GM23338 (cell line): ENCODE measurements at regions not wholly inside any gene's neighbourhood (a gene's known extent, or its start where the extent isn't known, plus 50 kb on each side); places are given as distances from the start of the nearest gene placed in this dataset.

Experiments used
- ATAC-seq: fragments of 200-7000 bp; cut with Tn5 transposase; 3 replicates; pipeline ENCODE4 v1.9.1; 2020
- DNase-seq: peaks from one replicate; pipeline ENCODE4 v3.0.0-alpha.2; 2015; ENCODE audit warnings: low spot score
- H2AFZ ChIP-seq: fragments of 200-600 bp; sonication (generic); 2 replicates; pipeline ENCODE4 v1.8.0; 2016; ENCODE audit warnings: antibody characterized with exemption, mild to moderate bottlenecking, moderate library complexity
- H3F3A ChIP-seq: fragments of 200-600 bp; sonication (generic); replicated peaks from 2 replicates; pipeline ENCODE4 v1.8.0; 2017; ENCODE audit warnings: antibody characterized with exemption, mixed run types, low read depth
- H3K27ac ChIP-seq: fragments of 200-600 bp; sonication (generic); 2 replicates; pipeline ENCODE4 v1.6.1; 2016; ENCODE audit warnings: low read depth
- H3K27me3 ChIP-seq: fragments of 200-600 bp; sonication (generic); 2 replicates; pipeline ENCODE4 v1.8.0; 2016; ENCODE audit warnings: mild to moderate bottlenecking, mixed run types, moderate library complexity; ENCODE audit not compliant: insufficient read depth
- H3K36me3 ChIP-seq: fragments of 200-600 bp; sonication (generic); 2 replicates; pipeline ENCODE4 v1.8.0; 2016; ENCODE audit warnings: mild to moderate bottlenecking; ENCODE audit not compliant: insufficient read depth
- H3K4me1 ChIP-seq: fragments of 200-600 bp; sonication (generic); 2 replicates; pipeline ENCODE4 v1.8.0; 2016; ENCODE audit warnings: mild to moderate bottlenecking, moderate library complexity; ENCODE audit not compliant: insufficient read depth
- H3K4me2 ChIP-seq: fragments of 200-600 bp; sonication (generic); 2 replicates; pipeline ENCODE4 v1.7.1; 2017; ENCODE audit warnings: mixed run types
- H3K4me3 ChIP-seq: fragments of 200-600 bp; sonication (generic); 2 replicates; pipeline ENCODE4 v1.6.1; 2016; ENCODE audit warnings: mixed run types
- H3K79me2 ChIP-seq: fragments of 200-600 bp; sonication (generic); replicated peaks from 2 replicates; pipeline ENCODE4 v1.8.0; 2017; ENCODE audit warnings: mild to moderate bottlenecking; ENCODE audit not compliant: insufficient read depth
- H3K9me2 ChIP-seq: fragments of 200-600 bp; sonication (generic); 2 replicates; pipeline ENCODE4 v1.8.0; 2017; ENCODE audit not compliant: insufficient read depth
- H4K20me1 ChIP-seq: fragments of 200-600 bp; sonication (generic); replicated peaks from 2 replicates; pipeline ENCODE4 v1.8.0; 2017; ENCODE audit warnings: mild to moderate bottlenecking; ENCODE audit not compliant: insufficient read depth
- H3K27ac Mint-ChIP-seq: 2 replicates; pipeline ENCODE4 v1.8.0; 2020; ENCODE audit warnings: inconsistent platforms, mild to moderate bottlenecking, moderate library complexity, mixed read lengths
- H3K27me3 Mint-ChIP-seq: 3 replicates; pipeline ENCODE4 v1.8.0; 2022; ENCODE audit warnings: low read depth, mild to moderate bottlenecking, moderate library complexity, mixed read lengths, inconsistent platforms; ENCODE audit not compliant: insufficient read depth, poor library complexity
- H3K36me3 Mint-ChIP-seq: 3 replicates; pipeline ENCODE4 v1.8.0; 2021; ENCODE audit warnings: low read depth, mild to moderate bottlenecking, inconsistent platforms, moderate library complexity, mixed read lengths
- H3K4me1 Mint-ChIP-seq: 3 replicates; pipeline ENCODE4 v1.8.0; 2020; ENCODE audit warnings: mild to moderate bottlenecking, inconsistent platforms, mixed read lengths
- H3K4me3 Mint-ChIP-seq: 3 replicates; pipeline ENCODE4 v1.8.0; 2021; ENCODE audit warnings: moderate library complexity, mild to moderate bottlenecking, inconsistent platforms, mixed read lengths
- H3K9me3 Mint-ChIP-seq: 3 replicates; pipeline ENCODE4 v1.8.0; 2020; ENCODE audit warnings: moderate library complexity, mild to moderate bottlenecking, inconsistent platforms, mixed read lengths
- CREB1 ChIP-seq: fragments of 250-450 bp; sonication (Bioruptor Pico); IDR thresholded peaks from 2 replicates; pipeline ENCODE4 v1.5.0; 2020; ENCODE audit warnings: low read depth, mild to moderate bottlenecking, moderate library complexity
- JUNB ChIP-seq: IDR thresholded peaks from one replicate; pipeline ENCODE4 v1.6.1; 2016; ENCODE audit warnings: antibody characterized with exemption; ENCODE audit not compliant: unreplicated experiment
- NANOG ChIP-seq: IDR thresholded peaks from 2 replicates; pipeline ENCODE4 v1.6.1; 2016; ENCODE audit warnings: antibody characterized with exemption, borderline replicate concordance
- STAT1 ChIP-seq: IDR thresholded peaks from one replicate; pipeline ENCODE4 v1.6.1; 2016; ENCODE audit warnings: antibody characterized with exemption; ENCODE audit not compliant: unreplicated experiment
- ZNF114 ChIP-seq: fragments of 250-450 bp; sonication (Bioruptor Pico); IDR thresholded peaks from 2 replicates; pipeline ENCODE4 v1.5.0; 2020; ENCODE audit warnings: mild to moderate bottlenecking, moderate library complexity
- TF ChIP-seq, protein P1 (sequence below): IDR thresholded peaks from 2 replicates; pipeline ENCODE4 v1.6.1; 2016; ENCODE audit warnings: antibody characterized with exemption

DNA sequence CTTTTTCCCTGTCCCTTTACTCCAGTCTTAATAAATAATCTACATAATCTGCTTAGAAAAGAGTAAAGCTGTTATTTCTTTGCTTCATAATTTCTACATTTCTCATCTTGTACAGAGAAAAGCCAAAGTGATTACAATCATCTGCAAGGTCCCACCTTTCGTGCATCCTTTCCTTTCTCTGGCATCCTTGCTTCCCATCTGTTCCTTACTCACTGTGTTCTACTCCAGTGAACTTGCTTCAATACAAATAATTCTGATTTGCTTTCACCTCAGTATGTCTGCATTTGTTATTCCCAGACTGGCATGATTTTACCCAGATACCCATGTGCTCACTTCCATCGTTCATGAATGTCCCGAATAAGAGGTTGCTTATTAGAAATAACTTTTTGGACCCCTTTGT is 99.4 kb upstream of the DSEL start:
- ATAC-seq: no peak
- TF ChIP-seq STAT1 (no peak), NANOG (no peak)
- TF ChIP-seq, protein P1, sequence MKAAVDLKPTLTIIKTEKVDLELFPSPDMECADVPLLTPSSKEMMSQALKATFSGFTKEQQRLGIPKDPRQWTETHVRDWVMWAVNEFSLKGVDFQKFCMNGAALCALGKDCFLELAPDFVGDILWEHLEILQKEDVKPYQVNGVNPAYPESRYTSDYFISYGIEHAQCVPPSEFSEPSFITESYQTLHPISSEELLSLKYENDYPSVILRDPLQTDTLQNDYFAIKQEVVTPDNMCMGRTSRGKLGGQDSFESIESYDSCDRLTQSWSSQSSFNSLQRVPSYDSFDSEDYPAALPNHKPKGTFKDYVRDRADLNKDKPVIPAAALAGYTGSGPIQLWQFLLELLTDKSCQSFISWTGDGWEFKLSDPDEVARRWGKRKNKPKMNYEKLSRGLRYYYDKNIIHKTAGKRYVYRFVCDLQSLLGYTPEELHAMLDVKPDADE: no peak
- no peaks in the 10 kb centered on the region for H3K9me3 Mint-ChIP-seq
- H3K27ac ChIP-seq: no peak overlapping the region
- H4K20me1 ChIP-seq: no peaks in the 10 kb centered on the region
- no peaks in the 10 kb centered on the region for H3K9me2 ChIP-seq
- H3K4me3 Mint-ChIP-seq: no peak overlapping the region
- H3K4me3 ChIP-seq: no peak overlapping the region
- H3K36me3 ChIP-seq: no peaks in the 10 kb centered on the region
- H3K4me1 Mint-ChIP-seq: no peaks in the 10 kb centered on the region; the same call in 2 of the 3 replicates
- H3K79me2 ChIP-seq: no peaks in the 10 kb centered on the region
- no peak overlapping the region for H3K27ac Mint-ChIP-seq
- no peak overlapping the region for H2AFZ ChIP-seq
- peaks cover 2% of the 10 kb centered on the region for H3K27me3 Mint-ChIP-seq
- H3F3A ChIP-seq: no peaks in the 10 kb centered on the region
- H3K4me2 ChIP-seq: no peak overlapping the region
- H3K4me1 ChIP-seq: no peaks in the 10 kb centered on the region
- DNase-seq: no peak
- 0 out of 3 replicates have a peak, but pooled peaks cover 2% of the 10 kb centered on the region for H3K36me3 Mint-ChIP-seq
- H3K27me3 ChIP-seq: no peaks in the 10 kb centered on the region

DNA sequence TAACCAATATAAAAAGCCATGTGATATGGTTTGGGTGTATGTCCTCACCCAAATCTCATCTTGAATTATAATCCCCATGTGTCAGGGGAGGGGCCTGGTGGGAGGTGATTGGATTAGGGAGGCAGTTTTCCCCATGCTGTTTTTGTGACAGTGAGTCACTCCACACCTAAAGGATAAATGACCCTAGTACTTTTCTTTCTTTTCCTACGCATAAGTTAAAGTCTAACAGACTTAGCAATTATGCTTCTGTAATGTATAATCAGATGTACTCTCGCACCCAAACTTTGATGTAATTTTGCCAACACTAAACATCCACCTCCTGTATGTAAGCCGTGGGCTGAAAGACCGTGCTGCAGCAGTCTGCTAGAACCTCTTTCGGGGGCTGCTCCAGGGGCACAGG is 97.2 kb upstream of the DSEL start:
- H2AFZ ChIP-seq: no peak overlapping the region
- TF ChIP-seq NANOG: no peak
- no peak for TF ChIP-seq JUNB
- H3K36me3 ChIP-seq: no peaks in the 10 kb centered on the region
- no peaks in the 10 kb centered on the region for H3K27me3 ChIP-seq
- H3K79me2 ChIP-seq: no peaks in the 10 kb centered on the region
- Mint-ChIP-seq H3K36me3 (0 out of 3 replicates have a peak, but pooled peaks cover 2% of the 10 kb centered on the region), H3K9me3 (no peaks in the 10 kb centered on the region), H3K4me1 (peaks cover 11% of the 10 kb centered on the region), H3K4me3 (no peak overlapping the region), H3K27me3 (peaks cover 2% of the 10 kb centered on the region), H3K27ac (no peak overlapping the region; the same call in 1 of the 2 replicates)
- DNase-seq (no peak), ATAC-seq (no peak)
- no peaks in the 10 kb centered on the region for H4K20me1 ChIP-seq
- no peak overlapping the region for H3K4me3 ChIP-seq
- H3K27ac ChIP-seq: no peak overlapping the region
- H3K4me2 ChIP-seq: no peak overlapping the region
- no peaks in the 10 kb centered on the region for H3K9me2 ChIP-seq
- no peaks in the 10 kb centered on the region for H3F3A ChIP-seq
- peaks cover 15% of the 10 kb centered on the region; the same call in 1 of the 2 replicates for H3K4me1 ChIP-seq

DNA sequence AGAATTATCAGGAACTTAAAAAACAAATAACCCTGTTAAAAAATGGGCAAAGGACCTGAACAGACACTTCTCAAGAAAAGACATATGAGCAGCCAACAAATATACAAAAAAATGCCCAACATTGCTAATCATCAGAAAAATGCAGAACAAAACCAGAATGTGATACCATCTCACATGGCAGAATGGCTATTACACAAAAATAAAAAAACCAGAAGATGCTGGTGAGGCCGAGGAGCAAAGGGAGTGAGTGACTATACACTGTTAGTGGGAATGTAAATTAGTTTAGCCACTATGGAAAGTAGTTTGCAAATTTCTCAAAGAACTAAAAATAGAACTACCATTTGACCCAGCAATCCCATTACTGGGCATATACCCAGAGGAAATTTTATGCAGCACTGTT is 95.8 kb upstream of the DSEL start:
- 0 out of 3 replicates have a peak, but pooled peaks cover 2% of the 10 kb centered on the region for H3K36me3 Mint-ChIP-seq
- H4K20me1 ChIP-seq: no peaks in the 10 kb centered on the region
- H3K4me1 Mint-ChIP-seq: peaks cover 11% of the 10 kb centered on the region
- no peak overlapping the region for H3K27ac ChIP-seq
- H3K79me2 ChIP-seq: no peaks in the 10 kb centered on the region
- H3K9me2 ChIP-seq: peaks cover 2% of the 10 kb centered on the region; the same call in 1 of the 2 replicates
- no peaks in the 10 kb centered on the region for H3K9me3 Mint-ChIP-seq
- no peak overlapping the region for H2AFZ ChIP-seq
- H3K27me3 Mint-ChIP-seq: peaks cover 2% of the 10 kb centered on the region
- TF ChIP-seq ZNF114 (CRISPR knock-in tag) (no peak), NANOG (no peak), CREB1 (CRISPR knock-in tag) (no peak)
- no peak overlapping the region for H3K4me3 Mint-ChIP-seq
- H3K27ac Mint-ChIP-seq: no peak overlapping the region
- DNase-seq: no peak
- H3K4me1 ChIP-seq: peaks cover 15% of the 10 kb centered on the region; the same call in 1 of the 2 replicates
- no peak overlapping the region for H3K4me3 ChIP-seq
- no peak overlapping the region for H3K4me2 ChIP-seq
- ATAC-seq: no peak
- H3K36me3 ChIP-seq: no peaks in the 10 kb centered on the region
- H3K27me3 ChIP-seq: no peaks in the 10 kb centered on the region
- no peaks in the 10 kb centered on the region for H3F3A ChIP-seq
